CD4-positive, alpha-beta T cell (primary cell): ENCODE measurements at regions not wholly inside any gene's neighbourhood (a gene's known extent, or its start where the extent isn't known, plus 50 kb on each side); places are given as distances from the start of the nearest gene placed in this dataset.

ENCODE experiments used
- ATAC-seq: fragments of 200-7000 bp; cut with Tn5 transposase; one replicate; pipeline ENCODE4 v1.10.0; 2022; ENCODE audit warnings: mild to moderate bottlenecking; ENCODE audit not compliant: poor library complexity
- CTCF ChIA-PET: fragments of 350-600 bp; sonication (Branson Sonifier 250); formaldehyde crosslinking; loops from one replicate; lab custom pipeline; 2021; ENCODE audit warnings: antibody characterized with exemption, inconsistent platforms; lab: Charles Lee
- POLR2A ChIA-PET: fragments of 350-600 bp; sonication (Branson Sonifier 250); formaldehyde crosslinking; loops from one replicate; lab custom pipeline; 2021; ENCODE audit warnings: antibody characterized with exemption, inconsistent platforms; lab: Charles Lee
- DNase-seq, 14 experiments: peaks; one replicate each; pipeline ENCODE4 v3.0.0-alpha.2; 2013 to 2020; ENCODE audit warnings: mixed read lengths in 2 of 14
- H3K27ac ChIP-seq, 2 donors: one replicate each; pipeline versions ENCODE4 v1.5.1 to v1.7.0; 2013; ENCODE audit warnings: low read length in 2 of 2, low read depth in 1 of 2, mild to moderate bottlenecking in 1 of 2
- H3K27me3 ChIP-seq, 2 experiments: 1 replicate in 1 of 2; 2 replicates in 1 of 2; pipeline versions ENCODE4 v1.6.1 to v1.7.0; 2013; ENCODE audit warnings: low read length in 2 of 2, control low read depth in 1 of 2, mild to moderate bottlenecking in 1 of 2, moderate library complexity in 1 of 2; ENCODE audit not compliant: insufficient read depth in 2 of 2, control insufficient read depth in 1 of 2
- H3K36me3 ChIP-seq: one replicate; pipeline ENCODE4 v1.6.1; 2013; ENCODE audit warnings: low read length, control low read depth; ENCODE audit not compliant: insufficient read depth
- H3K4me1 ChIP-seq: one replicate; pipeline ENCODE4 v1.6.1; 2013; ENCODE audit warnings: low read length, control low read depth; ENCODE audit not compliant: insufficient read depth
- H3K4me3 ChIP-seq: one replicate; pipeline ENCODE4 v1.5.1; 2013; ENCODE audit warnings: mild to moderate bottlenecking, low read length, moderate library complexity
- H3K9me3 ChIP-seq, 2 experiments: 1 replicate in 1 of 2; 2 replicates in 1 of 2; pipeline versions ENCODE4 v1.6.1 to v1.7.0; 2013; ENCODE audit warnings: low read length in 2 of 2, mild to moderate bottlenecking in 2 of 2, control low read depth in 1 of 2, moderate library complexity in 1 of 2; ENCODE audit not compliant: control insufficient read depth in 1 of 2, insufficient read depth in 1 of 2
- H3K27ac Mint-ChIP-seq: one replicate; pipeline ENCODE4 v1.8.0; 2020; ENCODE audit warnings: mixed read lengths
- H3K27me3 Mint-ChIP-seq: one replicate; pipeline ENCODE4 v1.8.0; 2021; ENCODE audit warnings: mixed read lengths
- H3K36me3 Mint-ChIP-seq: one replicate; pipeline ENCODE4 v1.8.0; 2021; ENCODE audit warnings: low read depth, mixed read lengths
- H3K4me1 Mint-ChIP-seq: one replicate; pipeline ENCODE4 v1.8.0; 2021; ENCODE audit warnings: low read depth, mixed read lengths
- H3K4me3 Mint-ChIP-seq: one replicate; pipeline ENCODE4 v1.8.0; 2020; ENCODE audit warnings: mild to moderate bottlenecking, mixed read lengths
- H3K9me3 Mint-ChIP-seq: one replicate; pipeline ENCODE4 v1.8.0; 2020; ENCODE audit warnings: mixed read lengths
- intact Hi-C, 2 experiments: fragments of 100-400 bp; cut with DNase I in 1 of 2; cut with micrococcal nuclease in 1 of 2; formaldehyde crosslinking; loops; one replicate each; pipeline versions ENCODE4 v1.15.1 to v1.9.0; 2023 to 2025; cut with DNase I, micrococcal nuclease
- TF ChIP-seq, protein P1 (sequence below): fragments of 200-600 bp; IDR thresholded peaks from one replicate; pipeline ENCODE4 v1.8.0; 2022; ENCODE audit warnings: antibody characterized with exemption, mild to moderate bottlenecking

DNA sequence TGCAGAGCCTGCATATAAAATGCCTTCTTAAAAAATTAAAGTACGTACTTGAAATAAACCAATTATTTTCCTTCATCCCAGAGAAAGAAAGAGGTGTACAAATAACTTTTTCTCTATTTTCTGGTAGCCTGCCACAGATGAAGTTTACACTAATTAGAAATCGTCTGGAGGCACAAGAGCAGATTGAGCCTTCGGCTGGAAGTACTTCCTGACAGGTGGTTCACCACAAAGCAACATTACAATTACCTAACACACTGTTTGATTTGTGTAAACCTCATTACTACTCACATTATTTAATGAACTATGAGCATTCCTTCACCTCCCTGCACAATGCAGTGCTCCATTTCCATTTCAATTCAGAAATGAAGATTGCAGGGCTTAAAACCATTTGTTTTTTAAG, 856.1 kb downstream of the SI start:
- Mint-ChIP-seq H3K36me3 (no peaks in the 10 kb centered on the region), H3K27me3 (no peaks in the 10 kb centered on the region), H3K4me3 (no peak overlapping the region), H3K9me3 (peaks cover 5% of the 10 kb centered on the region), H3K4me1 (no peaks in the 10 kb centered on the region), H3K27ac (no peak overlapping the region)
- TF ChIP-seq, protein P1, sequence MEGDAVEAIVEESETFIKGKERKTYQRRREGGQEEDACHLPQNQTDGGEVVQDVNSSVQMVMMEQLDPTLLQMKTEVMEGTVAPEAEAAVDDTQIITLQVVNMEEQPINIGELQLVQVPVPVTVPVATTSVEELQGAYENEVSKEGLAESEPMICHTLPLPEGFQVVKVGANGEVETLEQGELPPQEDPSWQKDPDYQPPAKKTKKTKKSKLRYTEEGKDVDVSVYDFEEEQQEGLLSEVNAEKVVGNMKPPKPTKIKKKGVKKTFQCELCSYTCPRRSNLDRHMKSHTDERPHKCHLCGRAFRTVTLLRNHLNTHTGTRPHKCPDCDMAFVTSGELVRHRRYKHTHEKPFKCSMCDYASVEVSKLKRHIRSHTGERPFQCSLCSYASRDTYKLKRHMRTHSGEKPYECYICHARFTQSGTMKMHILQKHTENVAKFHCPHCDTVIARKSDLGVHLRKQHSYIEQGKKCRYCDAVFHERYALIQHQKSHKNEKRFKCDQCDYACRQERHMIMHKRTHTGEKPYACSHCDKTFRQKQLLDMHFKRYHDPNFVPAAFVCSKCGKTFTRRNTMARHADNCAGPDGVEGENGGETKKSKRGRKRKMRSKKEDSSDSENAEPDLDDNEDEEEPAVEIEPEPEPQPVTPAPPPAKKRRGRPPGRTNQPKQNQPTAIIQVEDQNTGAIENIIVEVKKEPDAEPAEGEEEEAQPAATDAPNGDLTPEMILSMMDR, result no peak
- intact Hi-C loops, result no loop called here
- CTCF ChIA-PET, result no interaction called here
- Histone ChIP-seq H3K27me3 (no peaks in the 10 kb centered on the region), H3K4me1 (no peaks in the 10 kb centered on the region), H3K4me3 (no peak overlapping the region), H3K27ac (no peak overlapping the region), H3K36me3 (no peaks in the 10 kb centered on the region), H3K9me3 (no peaks in the 10 kb centered on the region)
- DNase-seq, result no peak
- POLR2A ChIA-PET, result no interaction called here
- ATAC-seq, result no peak

DNA sequence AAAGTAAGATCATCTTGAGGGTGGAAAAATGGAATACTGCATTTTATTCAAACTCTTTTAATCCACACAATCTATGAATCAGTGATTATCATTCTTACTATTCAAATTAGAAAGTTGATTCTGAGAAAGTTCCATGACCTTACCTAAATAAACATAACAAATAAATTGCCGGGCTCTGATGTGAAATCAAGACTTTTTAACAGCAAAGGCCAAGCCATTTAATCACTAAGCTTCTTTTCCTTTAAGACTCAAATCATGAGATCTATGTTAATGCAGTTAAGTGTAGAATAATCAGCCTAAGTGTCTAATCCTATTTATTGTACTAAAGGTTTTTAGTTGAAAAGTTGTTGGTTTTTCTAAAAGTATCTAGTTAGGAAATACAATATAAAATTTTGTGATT, 857.0 kb downstream of the SI start:
- no peaks in the 10 kb centered on the region for H3K4me1 ChIP-seq
- POLR2A ChIA-PET, result no interaction called here
- H3K4me3 ChIP-seq, result no peak overlapping the region
- Mint-ChIP-seq H3K4me3 (no peak overlapping the region), H3K27me3 (no peaks in the 10 kb centered on the region), H3K4me1 (no peaks in the 10 kb centered on the region), H3K36me3 (no peaks in the 10 kb centered on the region), H3K9me3 (peaks cover 5% of the 10 kb centered on the region), H3K27ac (no peak overlapping the region)
- H3K9me3 ChIP-seq, result no peaks in the 10 kb centered on the region
- DNase-seq (no peak), ATAC-seq (no peak)
- TF ChIP-seq, protein P1, result no peak
- no peaks in the 10 kb centered on the region for H3K36me3 ChIP-seq
- H3K27me3 ChIP-seq, result no peaks in the 10 kb centered on the region
- CTCF ChIA-PET, result no interaction called here
- intact Hi-C loops, result no loop called here
- no peak overlapping the region for H3K27ac ChIP-seq

- no peaks in the 10 kb centered on the region for H3K4me1 Mint-ChIP-seq
- Histone ChIP-seq H3K4me3 (no peak overlapping the region), H3K27ac (no peak overlapping the region), H3K27me3 (no peaks in the 10 kb centered on the region), H3K4me1 (no peaks in the 10 kb centered on the region), H3K36me3 (no peaks in the 10 kb centered on the region), H3K9me3 (peaks cover 0 to 3% of the 10 kb centered on the region in 2 experiments)
- H3K27me3 Mint-ChIP-seq, result no peaks in the 10 kb centered on the region
- no peak for ATAC-seq
- H3K9me3 Mint-ChIP-seq, result peaks cover 8% of the 10 kb centered on the region
- no peak overlapping the region for H3K4me3 Mint-ChIP-seq
- POLR2A ChIA-PET, result no interaction called here
- CTCF ChIA-PET, result no interaction called here
- DNase-seq, result no peak
- H3K27ac Mint-ChIP-seq, result no peak overlapping the region
- H3K36me3 Mint-ChIP-seq, result no peaks in the 10 kb centered on the region
- intact Hi-C loops, result no loop called here
- TF ChIP-seq, protein P1, result no peak
These were observed 868.9 kb downstream of the SI start for GRCh38 chr3:164209363-164209762.
